CD14-positive monocyte (primary cell): ENCODE measurements at regions not wholly inside any gene's neighbourhood (a gene's known extent, or its start where the extent isn't known, plus 50 kb on each side); places are given as distances from the start of the nearest gene placed in this dataset.

Experiments used
- DNase-seq, 3 donors: peaks; one replicate each; pipeline ENCODE4 v3.0.0-alpha.2; 2011 to 2022
- H2AFZ ChIP-seq: 2 replicates; pipeline ENCODE4 v1.6.0; 2012; ENCODE audit warnings: mild to moderate bottlenecking, low read depth, low read length, inconsistent platforms; ENCODE audit not compliant: insufficient read depth, poor library complexity, severe bottlenecking
- H3K27ac ChIP-seq, 2 donors: 1 replicate in 1 of 2; 2 replicates in 1 of 2; pipeline ENCODE4 v1.5.1; 2012 to 2013; ENCODE audit warnings: low read length in 2 of 2, control low read depth in 1 of 2, inconsistent platforms in 1 of 2, low read depth in 1 of 2, mild to moderate bottlenecking in 1 of 2
- H3K27me3 ChIP-seq, 2 donors: one replicate each; pipeline versions ENCODE4 v1.6.0 to v1.6.1; 2011 to 2013; ENCODE audit warnings: low read length in 2 of 2; ENCODE audit not compliant: control insufficient read depth in 2 of 2, insufficient read depth in 2 of 2
- H3K36me3 ChIP-seq, 2 donors: replicated peaks in 1 of 2; 1 replicate in 1 of 2; 2 replicates in 1 of 2; pipeline versions ENCODE4 v1.5.1 to v1.6.1; 2012 to 2013; ENCODE audit warnings: low read length in 2 of 2, control low read depth in 1 of 2, inconsistent platforms in 1 of 2, mild to moderate bottlenecking in 1 of 2; ENCODE audit not compliant: insufficient read depth in 2 of 2, control insufficient read depth in 1 of 2
- H3K4me1 ChIP-seq, 2 donors: 1 replicate in 1 of 2; 2 replicates in 1 of 2; pipeline versions ENCODE4 v1.5.1 to v1.6.1; 2012 to 2013; ENCODE audit warnings: low read length in 2 of 2, control low read depth in 1 of 2, inconsistent platforms in 1 of 2, mild to moderate bottlenecking in 1 of 2, moderate library complexity in 1 of 2; ENCODE audit not compliant: insufficient read depth in 2 of 2, control insufficient read depth in 1 of 2
- H3K4me2 ChIP-seq: replicated peaks from 2 replicates; pipeline ENCODE3; 2012; ENCODE audit warnings: low read length, moderate library complexity, mild to moderate bottlenecking; ENCODE audit not compliant: poor library complexity, severe bottlenecking; ENCODE audit errors: extremely low read depth
- H3K4me3 ChIP-seq, 3 experiments: fragments of 200-600 bp in 1 of 3; sonication (generic) in 1 of 3; replicated peaks in 1 of 3; 1 replicate in 2 of 3; 2 replicates in 1 of 3; pipeline ENCODE4 v1.5.1; 2011 to 2013; ENCODE audit warnings: low read length in 3 of 3, mild to moderate bottlenecking in 3 of 3, control low read depth in 2 of 3, low read depth in 2 of 3, inconsistent platforms in 1 of 3, moderate library complexity in 1 of 3
- H3K79me2 ChIP-seq: 2 replicates; pipeline ENCODE4 v1.6.0; 2012; ENCODE audit warnings: mild to moderate bottlenecking, control low read depth, inconsistent platforms, low read length, moderate library complexity; ENCODE audit not compliant: insufficient read depth
- H3K9ac ChIP-seq: 2 replicates; pipeline ENCODE4 v1.6.0; 2017; ENCODE audit warnings: low read length, mild to moderate bottlenecking; ENCODE audit not compliant: insufficient read depth, poor library complexity, severe bottlenecking
- H3K9me3 ChIP-seq, 2 donors: replicated peaks in 1 of 2; 1 replicate in 1 of 2; 2 replicates in 1 of 2; pipeline versions ENCODE4 v1.5.1 to v1.6.1; 2012 to 2013; ENCODE audit warnings: low read length in 2 of 2, control low read depth in 1 of 2; ENCODE audit not compliant: control insufficient read depth in 1 of 2, insufficient read depth in 1 of 2
- H4K20me1 ChIP-seq: 2 replicates; pipeline ENCODE4 v1.6.0; 2012; ENCODE audit warnings: mild to moderate bottlenecking, low read length, control low read depth, moderate library complexity; ENCODE audit not compliant: insufficient read depth
- H3K27ac Mint-ChIP-seq, 7 donors: one replicate each; pipeline ENCODE4 v1.8.0; 2020; ENCODE audit warnings: mild to moderate bottlenecking in 7 of 7, mixed read lengths in 7 of 7, moderate library complexity in 6 of 7, inconsistent platforms in 2 of 7
- H3K27me3 Mint-ChIP-seq, 3 donors: one replicate each; pipeline ENCODE4 v1.8.0; 2021 to 2022; ENCODE audit warnings: low read depth in 3 of 3, mild to moderate bottlenecking in 3 of 3, mixed read lengths in 3 of 3, moderate library complexity in 3 of 3, inconsistent platforms in 1 of 3
- H3K36me3 Mint-ChIP-seq, 2 donors: one replicate each; pipeline ENCODE4 v1.8.0; 2020; ENCODE audit warnings: mixed read lengths in 2 of 2, inconsistent platforms in 1 of 2, mild to moderate bottlenecking in 1 of 2
- H3K4me1 Mint-ChIP-seq: one replicate; pipeline ENCODE4 v1.8.0; 2020; ENCODE audit warnings: mild to moderate bottlenecking, mixed read lengths
- H3K4me3 Mint-ChIP-seq, 2 donors: one replicate each; pipeline ENCODE4 v1.8.0; 2020; ENCODE audit warnings: mild to moderate bottlenecking in 2 of 2, mixed read lengths in 2 of 2, moderate library complexity in 1 of 2
- H3K9me3 Mint-ChIP-seq, 7 donors: one replicate each; pipeline ENCODE4 v1.8.0; 2020 to 2022; ENCODE audit warnings: mixed read lengths in 7 of 7, mild to moderate bottlenecking in 6 of 7, moderate library complexity in 6 of 7, inconsistent platforms in 2 of 7
- WGBS: methylation state at CpG from one replicate; pipeline ENCODE4 v1.1.5; 2013; ENCODE audit warnings: missing lambda C conversion rate; ENCODE audit not compliant: insufficient coverage; 5-methylcytosine and 5-hydroxymethylcytosine counted together
- intact Hi-C, 2 donors: fragments of 100-400 bp; cut with micrococcal nuclease; formaldehyde crosslinking; loops; one replicate each; pipeline versions ENCODE4 v1.15.0 to v1.15.1; 2023
- TF ChIP-seq, protein P1 (sequence below): fragments of 200-600 bp; IDR thresholded peaks from one replicate; pipeline ENCODE4 v1.8.0; 2022; ENCODE audit warnings: antibody characterized with exemption, mild to moderate bottlenecking

DNA sequence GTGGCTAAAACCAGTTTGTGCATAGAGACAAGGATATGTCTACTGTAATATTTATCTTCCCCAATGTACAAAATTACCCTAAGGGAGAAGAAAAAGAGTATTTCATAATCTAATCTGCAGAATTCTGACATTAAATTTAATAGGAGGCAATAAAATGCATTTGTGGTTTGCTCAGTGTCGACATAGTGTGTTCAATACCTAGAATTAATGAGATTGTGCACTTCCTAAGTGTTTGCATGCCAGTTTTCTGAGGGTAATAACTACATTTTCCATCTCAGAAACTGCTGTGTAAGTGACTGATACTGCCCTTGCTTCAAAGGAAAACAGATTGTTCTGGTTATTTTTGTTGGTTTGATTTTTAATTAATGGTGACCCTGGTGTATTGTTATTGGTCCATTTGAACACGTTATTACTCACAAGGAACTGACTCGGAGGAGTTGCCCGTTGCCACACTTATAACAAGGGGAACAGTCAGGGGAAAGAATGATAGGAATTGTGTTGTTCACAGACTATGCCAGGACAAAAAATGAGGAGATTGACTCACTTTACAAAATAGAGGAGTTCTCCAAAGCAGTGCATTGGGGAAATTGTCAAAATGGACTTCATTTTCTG is 960.3 kb upstream of the TMEM132C start:
- Histone ChIP-seq H3K27me3 (no peaks in the 10 kb centered on the region), H3K4me2 (no peak overlapping the region), H3K79me2 (no peaks in the 10 kb centered on the region), H3K27ac (no peak overlapping the region), H4K20me1 (no peaks in the 10 kb centered on the region), H3K9ac (no peak overlapping the region), H3K36me3 (no peaks in the 10 kb centered on the region), H3K4me3 (no peak overlapping the region), H3K9me3 (no peaks in the 10 kb centered on the region), H3K4me1 (no peaks in the 10 kb centered on the region), H2AFZ (no peak overlapping the region)
- DNase-seq: no peak
- TF ChIP-seq, protein P1, sequence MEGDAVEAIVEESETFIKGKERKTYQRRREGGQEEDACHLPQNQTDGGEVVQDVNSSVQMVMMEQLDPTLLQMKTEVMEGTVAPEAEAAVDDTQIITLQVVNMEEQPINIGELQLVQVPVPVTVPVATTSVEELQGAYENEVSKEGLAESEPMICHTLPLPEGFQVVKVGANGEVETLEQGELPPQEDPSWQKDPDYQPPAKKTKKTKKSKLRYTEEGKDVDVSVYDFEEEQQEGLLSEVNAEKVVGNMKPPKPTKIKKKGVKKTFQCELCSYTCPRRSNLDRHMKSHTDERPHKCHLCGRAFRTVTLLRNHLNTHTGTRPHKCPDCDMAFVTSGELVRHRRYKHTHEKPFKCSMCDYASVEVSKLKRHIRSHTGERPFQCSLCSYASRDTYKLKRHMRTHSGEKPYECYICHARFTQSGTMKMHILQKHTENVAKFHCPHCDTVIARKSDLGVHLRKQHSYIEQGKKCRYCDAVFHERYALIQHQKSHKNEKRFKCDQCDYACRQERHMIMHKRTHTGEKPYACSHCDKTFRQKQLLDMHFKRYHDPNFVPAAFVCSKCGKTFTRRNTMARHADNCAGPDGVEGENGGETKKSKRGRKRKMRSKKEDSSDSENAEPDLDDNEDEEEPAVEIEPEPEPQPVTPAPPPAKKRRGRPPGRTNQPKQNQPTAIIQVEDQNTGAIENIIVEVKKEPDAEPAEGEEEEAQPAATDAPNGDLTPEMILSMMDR: no peak
- intact Hi-C loops: no loop called here
- no peaks in the 10 kb centered on the region for H3K4me1 Mint-ChIP-seq
- peaks cover 0 to 4% (median 4%) of the 10 kb centered on the region in 3 donors for H3K27me3 Mint-ChIP-seq
- H3K4me3 Mint-ChIP-seq: no peak overlapping the region
- peaks cover 0 to 9% (median 2%) of the 10 kb centered on the region in 7 donors for H3K9me3 Mint-ChIP-seq
- H3K36me3 Mint-ChIP-seq: no peaks in the 10 kb centered on the region
- WGBS: 80% methylated on average over 3 of the region's 4 CpGs
- H3K27ac Mint-ChIP-seq: no peak overlapping the region

DNA sequence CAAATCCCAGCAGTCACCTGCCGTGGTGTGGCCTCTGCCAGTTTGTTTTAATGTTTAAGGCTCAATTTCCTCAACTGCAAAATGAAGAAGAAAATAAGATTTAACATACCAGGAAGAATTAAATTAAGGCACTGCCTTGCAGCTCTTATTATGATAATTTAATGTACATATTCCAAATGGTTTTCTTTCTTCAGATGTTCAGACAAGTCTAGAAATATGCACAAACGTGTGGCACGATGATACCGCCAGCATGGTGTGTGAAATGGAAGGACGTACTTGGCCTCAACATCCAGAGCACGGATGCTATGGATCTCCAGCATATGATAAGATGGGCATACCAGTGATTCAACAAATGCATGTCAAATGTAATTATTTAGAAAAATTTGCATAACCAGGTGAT is 959.4 kb upstream of the TMEM132C start:
- no peak for DNase-seq
- no peak overlapping the region for H2AFZ ChIP-seq
- WGBS: 100% methylated on average over 4 of the region's 6 CpGs
- H3K36me3 ChIP-seq: no peaks in the 10 kb centered on the region
- no peaks in the 10 kb centered on the region for H4K20me1 ChIP-seq
- H3K79me2 ChIP-seq: no peaks in the 10 kb centered on the region
- H3K9me3 ChIP-seq: no peaks in the 10 kb centered on the region
- Mint-ChIP-seq H3K27ac (no peak overlapping the region), H3K36me3 (no peaks in the 10 kb centered on the region), H3K27me3 (peaks cover 0 to 4% (median 4%) of the 10 kb centered on the region in 3 donors), H3K4me1 (no peaks in the 10 kb centered on the region), H3K9me3 (peaks cover 0 to 11% (median 3%) of the 10 kb centered on the region in 7 donors), H3K4me3 (no peak overlapping the region)
- H3K4me1 ChIP-seq: no peaks in the 10 kb centered on the region
- H3K27me3 ChIP-seq: no peaks in the 10 kb centered on the region
- TF ChIP-seq, protein P1: no peak
- no peak overlapping the region for H3K4me3 ChIP-seq
- no peak overlapping the region for H3K9ac ChIP-seq
- intact Hi-C loops: no loop called here
- no peak overlapping the region for H3K4me2 ChIP-seq
- H3K27ac ChIP-seq: no peak overlapping the region
